Fibroblast of skin of left quadriceps (primary cell): ENCODE measurements at regions not wholly inside any gene's neighbourhood (a gene's known extent, or its start where the extent isn't known, plus 50 kb on each side); places are given as distances from the start of the nearest gene placed in this dataset.
"Not testable (repeated sequence)": the region's sequence is repeated elsewhere in the genome, so short reads cannot be mapped to it uniquely, and the experiment has no call there.

Experiments
- DNase-seq, 2 experiments: peaks; one replicate each; pipeline ENCODE4 v3.0.0-alpha.2; 2013; ENCODE audit warnings: low read depth in 2 of 2

DNA sequence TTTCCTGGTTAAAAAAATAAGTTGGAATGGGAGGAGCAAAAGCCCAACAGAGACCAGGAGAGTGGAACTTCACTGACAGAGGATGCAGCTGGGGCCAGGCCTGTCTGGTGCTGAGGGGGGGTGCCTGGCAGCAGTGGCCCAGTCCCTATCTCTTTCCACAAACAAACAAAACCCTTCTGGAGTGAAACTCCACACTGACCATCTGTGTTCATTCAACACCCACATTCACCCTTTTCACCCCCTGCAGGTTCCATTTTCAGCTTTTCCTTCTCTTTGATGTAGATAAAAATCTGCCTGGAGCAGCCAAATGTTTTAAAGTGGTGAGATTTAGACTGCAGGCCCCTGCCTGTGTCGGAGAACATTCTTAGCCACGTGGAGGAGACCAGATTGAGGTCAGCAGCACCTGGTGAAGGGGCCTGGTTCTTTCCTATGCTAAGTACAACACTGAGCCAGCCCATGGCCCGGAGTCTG lies 161.4 kb upstream of the CDH11 start:
- no peak for DNase-seq

DNA sequence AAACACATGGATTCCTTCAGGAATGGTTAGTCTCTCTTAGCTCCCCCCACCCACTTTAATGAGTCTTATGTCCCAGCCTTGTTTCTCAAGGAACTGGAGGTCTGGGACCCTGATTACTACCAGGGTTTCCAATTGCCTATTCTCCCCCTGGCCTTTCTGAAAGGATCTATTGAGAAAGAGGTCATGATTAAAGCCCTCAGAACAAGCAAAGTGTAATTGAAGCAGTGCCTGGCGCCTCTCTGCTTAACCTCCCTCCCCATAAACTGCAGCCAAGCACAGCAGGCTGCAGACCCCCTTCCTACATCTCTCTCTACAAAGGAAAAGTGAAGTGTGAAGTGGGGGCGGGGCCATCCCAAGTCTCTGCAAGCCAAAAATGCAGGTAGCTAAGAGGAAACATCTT lies 159.7 kb upstream of the CDH11 start:
- DNase-seq = no peak

DNA sequence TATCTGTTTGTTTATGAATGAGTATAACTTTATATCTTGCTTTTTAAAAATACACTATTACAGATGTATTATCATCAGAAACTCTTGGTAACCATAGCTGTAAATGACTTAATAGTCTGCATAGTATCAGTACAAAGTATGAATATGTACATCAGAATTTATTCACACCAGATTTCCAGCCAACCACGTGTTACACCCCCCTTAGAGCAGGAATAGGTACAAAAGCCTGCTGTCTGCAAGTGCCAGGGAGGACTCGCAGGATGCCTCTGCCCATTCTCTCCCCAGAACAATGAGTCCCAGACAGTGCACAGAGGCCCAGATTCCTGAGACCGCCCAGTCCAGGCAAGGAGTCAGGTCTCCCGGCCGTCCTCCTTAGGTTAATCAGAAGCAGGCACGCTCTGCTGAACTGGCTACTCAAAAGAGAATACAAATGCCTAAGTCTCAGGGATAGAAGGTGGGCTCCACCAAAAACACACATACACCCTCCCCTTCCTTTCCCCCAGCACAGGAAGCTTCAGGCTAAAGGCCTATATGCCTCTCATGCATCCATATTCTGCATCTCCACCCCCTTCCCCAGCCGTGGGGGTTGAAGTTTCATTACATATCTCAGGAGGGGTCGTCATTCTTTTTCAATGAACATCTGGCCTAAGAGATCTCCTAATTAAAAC lies 159.1 kb upstream of the CDH11 start:
- DNase-seq = no peak

DNA sequence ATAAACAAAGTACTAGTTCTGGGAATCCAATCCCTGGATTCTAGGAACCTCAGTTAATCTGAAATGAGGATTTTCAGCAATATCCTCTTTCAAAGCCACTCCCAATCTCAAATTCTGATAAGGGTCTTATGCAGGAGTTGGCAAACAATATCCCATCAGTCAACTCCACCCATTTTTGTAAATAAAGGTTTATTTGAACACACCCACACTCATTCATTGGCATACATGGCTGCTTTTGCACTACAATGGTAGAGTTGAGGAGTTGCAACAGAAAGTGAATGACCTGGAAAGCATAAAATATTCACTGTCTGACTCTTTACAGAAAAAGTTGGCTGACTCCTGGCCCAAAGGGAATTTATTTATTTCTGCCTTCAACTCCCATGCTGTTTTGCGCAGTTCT lies 157.7 kb upstream of the CDH11 start:
- DNase-seq = no peak

DNA sequence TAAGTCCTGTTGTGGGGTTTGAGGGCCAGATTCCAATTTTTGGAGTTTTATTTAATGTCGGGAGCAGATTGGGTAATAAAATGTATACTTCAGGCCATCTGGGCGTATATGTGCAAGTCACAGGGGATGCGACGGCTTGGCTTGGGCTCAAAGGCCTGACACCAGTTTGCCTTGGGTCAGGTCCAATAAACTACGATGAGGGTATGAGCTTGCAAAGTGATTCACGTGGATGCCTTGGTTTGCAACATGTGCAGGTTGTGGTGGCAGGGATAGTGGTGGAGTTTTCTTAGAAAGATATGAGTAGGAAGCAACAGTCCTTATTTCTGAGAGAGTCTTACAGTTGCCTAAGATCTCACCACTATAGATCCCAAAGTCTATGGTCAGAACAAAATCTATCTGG lies 157.0 kb upstream of the CDH11 start:
- DNase-seq = no peak

DNA sequence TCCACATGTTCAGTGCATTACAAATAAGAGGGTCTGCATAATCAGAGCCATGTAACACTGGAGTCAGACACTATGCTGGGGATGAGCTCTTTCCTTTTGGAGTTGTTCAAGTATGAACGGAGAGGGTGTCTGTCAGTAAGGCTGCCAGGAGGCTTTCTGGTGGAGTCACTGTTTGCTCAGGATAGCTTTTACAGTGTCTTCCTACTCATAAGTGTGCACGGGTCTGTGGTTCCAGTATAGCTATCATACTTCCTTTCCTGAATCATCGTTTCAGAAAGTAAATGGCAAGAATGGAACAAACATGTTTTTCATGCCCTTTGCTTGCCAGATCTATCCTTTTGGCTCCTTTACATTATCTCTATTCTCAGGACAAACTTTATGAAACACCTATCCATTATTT lies 152.7 kb upstream of the CDH11 start:
- DNase-seq = peak; percentile 10 to 11

DNA sequence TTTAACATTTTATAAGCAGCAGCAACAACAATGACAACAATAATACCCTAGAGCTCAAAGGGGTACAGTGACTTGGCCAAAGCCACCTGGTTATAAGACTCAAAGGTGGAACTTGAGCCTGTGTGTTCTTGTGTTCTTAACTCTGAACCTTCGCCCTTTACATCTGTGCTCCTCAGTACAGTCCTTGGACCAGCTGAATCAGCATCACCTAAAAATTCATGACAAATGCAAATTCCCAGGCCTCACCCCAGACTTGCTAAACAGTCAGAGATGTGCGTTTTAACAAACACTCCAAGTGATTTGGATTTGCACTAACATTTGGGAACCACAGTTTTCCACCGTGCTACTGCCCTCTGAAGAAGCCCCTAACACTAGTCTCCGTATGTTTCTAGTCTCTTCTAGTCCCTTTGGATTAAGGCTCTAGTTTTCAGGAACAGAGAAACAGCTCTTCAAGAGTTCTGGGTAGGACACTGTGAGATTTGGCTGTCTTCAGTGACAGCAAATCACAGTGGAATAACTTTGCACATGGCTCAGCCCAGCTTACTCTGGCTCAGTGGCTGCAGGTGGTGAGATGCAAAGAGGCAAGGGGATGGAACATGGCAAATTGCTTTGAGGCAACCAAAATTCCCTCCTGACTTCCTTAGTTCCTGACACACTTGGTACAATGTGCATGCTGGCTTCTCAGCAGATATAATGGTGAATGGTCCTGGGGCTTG lies 151.0 kb upstream of the CDH11 start:
- DNase-seq = no peak

DNA sequence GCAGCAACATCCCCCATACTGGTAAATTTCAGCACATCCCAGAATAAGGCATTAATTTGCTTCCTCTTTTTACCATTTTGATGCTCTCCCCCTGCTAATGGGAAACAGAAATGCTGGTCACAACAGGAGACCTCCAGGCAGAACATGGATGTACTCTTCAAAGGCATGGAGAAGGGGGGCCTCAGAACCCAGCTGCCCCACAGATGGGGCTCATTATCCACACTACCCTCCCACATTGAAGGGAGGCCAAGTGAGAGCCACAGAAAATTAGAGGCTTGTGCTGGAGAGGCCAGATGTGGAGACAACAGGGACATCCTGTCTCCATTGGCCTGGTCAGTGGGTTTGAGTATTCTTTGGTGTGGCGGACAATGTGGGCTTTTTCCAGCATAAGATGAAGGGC lies 150.1 kb upstream of the CDH11 start:
- DNase-seq = peak; percentile 24 to 29

DNA sequence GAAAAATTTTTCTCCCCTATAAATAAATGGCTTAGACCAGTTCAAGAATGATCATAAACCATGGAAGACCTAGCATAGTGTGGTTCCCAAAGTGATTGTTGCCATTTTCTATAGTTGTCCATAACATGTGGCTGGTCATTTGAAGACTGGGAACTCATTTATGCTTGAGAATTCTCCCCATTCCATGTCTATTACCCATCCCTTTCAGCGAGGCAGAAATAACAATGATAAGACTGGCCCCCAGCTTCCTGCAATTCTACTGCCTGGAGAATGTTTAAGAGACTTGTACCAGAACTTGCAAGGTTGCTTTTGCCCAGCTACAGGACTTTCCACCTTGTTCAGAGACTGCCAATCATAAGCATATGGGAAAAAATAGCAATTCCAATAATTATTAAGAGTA lies 146.5 kb upstream of the CDH11 start:
- no peak for DNase-seq

DNA sequence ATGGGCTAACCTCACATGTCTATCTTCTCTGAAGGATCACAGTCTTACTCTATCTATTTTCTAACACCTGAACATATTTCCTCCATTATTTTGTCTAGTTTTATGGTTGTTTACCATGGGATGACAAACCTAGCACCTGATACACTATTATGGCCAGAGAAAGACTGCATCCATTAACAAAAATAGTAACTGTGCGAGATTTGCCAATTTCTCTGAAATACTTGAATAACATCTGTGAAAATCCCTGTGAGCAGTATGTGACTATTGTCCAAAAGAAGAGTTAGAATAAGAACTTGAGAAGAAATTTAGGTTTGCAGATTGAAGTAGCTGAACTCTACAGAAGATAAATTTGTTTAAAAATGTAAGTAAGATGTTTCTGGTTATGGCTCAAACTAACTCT lies 142.0 kb upstream of the CDH11 start:
- DNase-seq = no peak

DNA sequence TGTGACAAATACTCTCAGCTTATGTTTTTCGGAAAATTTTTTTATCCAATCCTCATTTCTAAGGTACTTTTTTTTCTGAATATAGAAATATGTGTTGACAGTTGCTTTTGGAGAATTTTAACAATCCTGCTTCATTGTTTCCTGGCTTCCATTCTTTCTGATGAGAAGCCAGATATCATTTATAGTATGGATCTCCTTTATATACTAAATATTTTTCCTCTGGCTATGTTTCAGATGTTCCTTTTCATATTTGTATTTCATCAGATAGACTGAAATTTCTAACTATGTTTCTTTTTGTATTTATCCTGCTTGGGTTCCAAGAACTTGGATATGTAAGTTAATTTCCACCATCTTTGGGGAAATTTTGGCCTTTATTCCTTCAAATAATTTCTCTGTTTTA lies 138.9 kb upstream of the CDH11 start:
- DNase-seq = no peak

DNA sequence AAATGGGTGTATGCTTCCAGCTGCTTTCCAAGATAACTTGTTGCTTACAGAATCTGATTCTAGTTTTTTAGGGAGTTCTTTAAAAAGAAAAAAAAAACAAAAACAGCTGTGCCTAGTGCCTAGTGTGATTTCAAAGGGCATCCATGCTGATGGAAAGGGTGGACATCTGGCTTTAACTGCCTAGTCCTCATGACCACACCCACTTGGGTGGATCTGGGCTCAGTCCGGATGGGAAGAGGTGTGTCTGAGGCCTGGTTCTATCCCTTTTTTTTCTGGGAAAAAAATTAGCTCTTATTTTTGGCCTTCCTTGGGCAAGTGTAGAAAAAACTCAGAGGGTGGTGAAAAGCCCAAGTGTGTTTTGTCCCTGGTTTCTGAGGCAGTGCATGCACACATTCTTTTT lies 132.3 kb upstream of the CDH11 start:
- no peak for DNase-seq

DNA sequence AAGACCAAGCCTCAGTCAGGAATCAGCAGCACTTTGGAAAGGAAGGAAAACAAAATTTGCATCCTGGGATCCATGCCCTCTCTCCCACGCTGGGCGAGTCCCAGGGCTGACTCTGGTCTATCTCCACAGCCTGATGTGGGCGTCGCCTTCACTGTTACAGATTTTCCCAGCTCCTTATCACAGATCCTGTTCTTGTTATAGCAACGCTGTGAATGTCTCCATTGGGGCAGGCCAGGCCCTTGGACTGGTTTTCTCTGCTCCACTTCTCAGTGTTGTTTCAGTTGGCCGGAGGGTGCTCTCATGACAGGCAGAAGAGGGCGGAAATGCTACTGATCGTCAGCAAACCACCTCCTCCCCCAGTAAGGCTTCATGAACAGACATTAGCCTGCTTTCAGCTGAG lies 127.9 kb upstream of the CDH11 start:
- DNase-seq = no peak

DNA sequence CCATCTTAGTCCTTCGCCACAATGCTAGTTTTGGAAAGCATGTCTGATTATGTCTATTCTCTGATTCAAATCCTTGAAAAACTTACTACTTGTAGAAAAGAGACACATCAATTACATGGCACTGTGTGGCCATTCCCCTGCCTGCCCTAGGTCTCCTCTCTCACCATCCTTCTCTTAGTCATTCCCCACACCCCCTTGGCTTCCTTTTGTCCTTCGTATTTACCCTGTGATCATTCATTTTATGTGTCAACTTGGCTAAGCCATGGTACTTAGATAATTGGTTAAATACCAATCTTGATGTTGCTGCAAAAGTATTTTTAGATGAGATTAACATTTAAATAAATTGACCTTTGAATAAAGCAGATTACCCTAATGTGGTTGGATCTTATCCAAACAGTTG lies 122.9 kb upstream of the CDH11 start:
- no peak for DNase-seq

DNA sequence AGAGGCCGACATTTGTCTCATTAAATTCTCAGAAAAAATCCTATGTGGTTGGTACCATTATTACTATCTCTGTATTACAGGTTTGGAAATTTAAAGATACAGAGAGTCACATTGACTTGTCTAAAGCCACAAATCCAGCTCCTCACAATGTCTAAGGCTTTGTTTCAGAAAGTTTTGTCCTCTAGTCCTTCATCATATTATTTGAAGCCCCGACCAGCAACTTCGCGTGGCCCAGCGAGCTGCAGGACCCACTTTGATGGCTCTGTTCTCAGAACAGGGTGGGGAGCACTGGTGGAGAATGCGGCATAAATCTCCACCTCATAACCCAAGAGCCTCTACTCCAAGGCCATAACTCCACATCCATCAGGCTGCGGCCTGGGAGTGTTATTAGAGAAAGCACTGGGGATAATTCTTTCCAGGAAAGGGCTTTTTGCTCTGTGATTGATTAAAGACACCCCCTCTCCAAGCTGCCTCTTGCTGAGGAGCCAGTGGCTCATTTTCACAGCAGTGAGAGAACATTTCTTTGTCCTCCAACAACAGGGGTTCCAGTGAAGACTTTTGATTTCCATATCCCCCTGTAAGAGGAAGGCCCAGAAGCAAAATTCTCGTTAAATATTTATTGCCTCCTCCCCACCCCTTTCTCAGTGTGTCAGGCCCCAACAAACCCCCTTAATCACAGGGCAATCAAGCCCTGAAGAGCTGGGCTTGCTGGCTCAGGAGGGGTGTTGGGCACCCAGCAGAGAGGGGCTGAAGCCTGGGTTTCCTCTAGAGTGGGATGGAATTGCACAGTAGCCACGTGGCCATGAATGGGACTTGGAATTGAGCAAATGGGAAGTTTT lies 113.7 kb upstream of the CDH11 start:
- no peak for DNase-seq

DNA sequence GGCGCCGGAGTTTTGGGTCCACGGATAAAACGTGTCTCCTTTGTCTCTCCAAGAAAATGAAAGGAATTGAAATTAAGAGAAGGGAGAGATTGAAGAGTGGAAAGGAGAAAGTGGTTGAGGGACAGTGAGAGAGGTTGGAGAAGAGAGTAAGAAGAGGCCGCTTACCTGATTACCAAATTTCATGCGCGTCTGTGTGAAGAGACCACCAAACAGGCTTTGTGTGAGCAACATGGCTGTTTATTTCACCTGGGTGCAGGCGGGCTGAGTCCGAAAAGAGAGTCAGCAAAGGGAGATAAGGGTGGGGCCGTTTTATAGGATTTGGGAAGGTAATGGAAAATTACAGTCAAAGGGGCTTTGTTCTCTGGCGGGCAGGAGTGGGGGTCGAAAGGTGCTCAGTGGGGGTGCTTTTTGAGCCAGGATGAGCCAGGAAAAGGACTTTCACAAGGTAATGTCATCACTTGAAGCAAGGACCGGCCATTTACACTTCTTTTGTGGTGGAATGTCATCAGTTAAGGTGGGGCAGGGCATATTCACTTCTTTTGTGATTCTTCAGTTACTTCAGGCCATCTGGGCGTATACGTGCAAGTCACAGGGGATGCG lies 113.0 kb upstream of the CDH11 start:
- not testable (repeated sequence) for DNase-seq

DNA sequence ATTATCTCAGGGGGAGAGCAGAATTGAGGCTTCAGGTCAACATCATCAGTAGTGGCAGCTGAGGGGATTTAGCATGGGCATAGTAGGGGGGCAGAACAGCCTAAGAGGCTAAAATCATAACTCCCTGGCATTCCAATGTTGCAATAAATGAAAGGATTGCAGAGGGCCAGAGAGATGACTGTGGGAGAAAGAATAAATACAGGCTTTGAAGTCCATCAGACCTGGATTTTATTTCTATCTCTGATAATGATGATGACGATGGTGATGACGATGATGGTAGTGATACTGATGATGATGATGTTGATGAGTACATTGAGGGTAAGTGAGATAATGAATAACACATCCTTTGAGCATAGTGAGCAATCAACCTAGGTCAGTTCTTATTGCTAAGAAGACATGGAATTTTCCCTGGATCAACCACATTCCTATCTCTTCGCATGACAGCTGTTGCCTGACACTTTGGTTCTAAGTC lies 107.4 kb upstream of the CDH11 start:
- peak; percentile 56 to 57 for DNase-seq

DNA sequence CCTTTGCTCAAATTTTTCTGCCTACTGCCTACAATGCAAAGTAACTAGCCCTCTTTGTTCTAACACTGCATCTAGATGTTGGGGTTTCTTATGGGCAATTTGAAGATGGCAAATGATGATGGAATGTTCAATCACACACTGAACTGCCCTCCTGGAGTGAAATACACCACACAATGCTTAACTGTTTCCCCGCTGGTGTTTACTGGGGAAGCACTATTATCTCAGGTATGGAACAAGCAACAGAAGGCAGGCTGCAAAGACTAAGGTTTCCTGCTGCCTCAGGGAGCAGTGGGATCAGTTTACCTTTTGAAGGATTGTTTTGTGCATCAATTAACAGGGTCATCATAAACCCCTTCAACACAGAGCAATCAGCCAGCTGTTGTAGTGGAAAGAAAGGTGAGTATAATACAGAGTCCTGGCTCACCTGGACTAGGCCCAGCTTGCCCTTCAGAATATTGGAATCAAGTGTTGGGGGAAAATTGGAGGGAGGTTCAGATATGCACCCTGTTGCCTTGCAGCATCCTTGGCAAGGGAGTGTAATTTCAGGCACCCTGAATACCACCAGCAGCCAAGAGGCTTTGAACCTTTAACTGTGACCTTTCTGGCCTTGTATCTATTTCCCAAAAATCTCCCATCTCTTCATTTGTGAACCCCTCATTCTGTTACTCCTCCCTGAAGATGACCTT lies 105.4 kb upstream of the CDH11 start:
- no peak for DNase-seq

DNA sequence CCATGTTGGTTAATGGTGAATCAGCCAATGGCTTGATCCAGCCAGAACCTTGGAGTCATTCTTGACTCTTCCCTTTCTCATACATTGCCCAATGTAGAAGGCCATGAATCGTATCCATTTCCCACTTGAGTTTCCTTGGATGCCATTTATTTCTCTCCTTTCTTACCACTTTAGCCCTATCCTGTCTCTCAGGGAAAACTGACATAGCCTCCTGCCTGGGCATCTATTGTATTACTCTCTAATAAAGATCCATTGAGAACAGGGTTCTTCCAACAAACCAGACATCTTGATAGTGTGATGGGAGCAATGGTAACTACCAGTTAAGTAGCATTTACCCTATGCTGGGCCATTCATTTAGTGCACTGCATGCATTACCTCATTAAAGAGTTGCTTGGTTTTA lies 104.2 kb upstream of the CDH11 start:
- DNase-seq = no peak

DNA sequence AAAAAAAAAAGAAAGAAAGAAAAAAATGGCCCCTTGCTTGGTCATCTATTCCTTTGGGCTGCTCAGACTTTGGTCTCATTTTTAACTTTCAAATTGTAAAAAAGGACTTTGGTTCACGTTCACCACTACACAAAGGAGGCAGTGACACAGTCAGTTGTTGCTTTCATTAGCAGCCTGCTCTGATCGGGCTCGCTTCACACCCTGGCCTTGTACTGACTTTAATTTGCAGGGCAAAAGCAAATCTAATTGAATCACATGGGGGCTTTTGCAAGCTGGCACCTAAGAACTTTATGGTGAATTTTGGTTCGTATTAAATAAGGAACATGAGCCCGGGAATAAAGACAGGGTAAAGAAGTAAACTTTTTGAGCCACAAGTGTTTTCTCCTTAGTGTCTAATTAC lies 103.6 kb upstream of the CDH11 start:
- no peak for DNase-seq

DNA sequence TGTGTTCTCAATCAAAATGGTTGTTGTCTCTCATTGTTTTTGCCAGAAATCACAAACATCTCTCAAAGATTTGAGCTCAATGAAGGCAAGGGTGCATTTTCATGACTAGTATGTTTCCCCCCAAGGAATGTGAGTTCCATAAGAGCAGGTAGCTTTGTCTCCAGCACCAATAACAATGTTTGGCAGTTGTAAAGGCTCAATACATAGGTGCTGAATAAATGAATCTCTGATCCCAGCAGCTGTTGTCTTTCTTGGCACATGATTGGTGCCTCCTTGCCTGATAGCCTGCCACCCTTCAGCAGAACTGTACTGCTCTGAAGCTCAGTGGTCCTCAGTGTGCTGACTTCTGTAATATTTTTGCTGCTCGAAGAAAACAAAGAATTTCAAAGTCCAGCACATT lies 103.1 kb upstream of the CDH11 start:
- no peak for DNase-seq

DNA sequence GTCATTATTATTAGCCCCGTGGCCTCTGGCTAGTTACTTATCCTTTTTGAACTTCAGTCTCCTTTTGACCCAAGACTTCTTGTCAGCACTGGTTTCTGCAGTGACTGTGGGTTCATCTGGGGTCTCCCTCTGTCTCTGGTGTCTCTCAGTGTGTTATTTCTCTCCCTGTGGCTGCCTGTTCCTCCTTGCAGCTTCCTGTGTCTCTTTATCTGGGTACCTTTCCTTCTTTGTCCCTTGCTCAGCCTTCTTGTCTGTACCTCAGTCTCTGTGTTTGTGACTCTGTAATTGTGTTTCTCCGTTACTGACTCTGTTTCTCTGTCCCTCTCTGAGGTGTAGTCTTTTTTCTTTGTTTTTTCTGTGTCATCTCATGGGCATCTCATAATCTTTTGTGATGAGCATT lies 102.6 kb upstream of the CDH11 start:
- DNase-seq = no peak
